SK-N-MC (cell line): ENCODE measurements at regions not wholly inside any gene's neighbourhood (a gene's known extent, or its start where the extent isn't known, plus 50 kb on each side); places are given as distances from the start of the nearest gene placed in this dataset.

ENCODE experiments used
- EZH2 ChIP-seq: fragments of 200-600 bp; sonication (generic); IDR thresholded peaks from one replicate; pipeline ENCODE4 v1.6.1; 2017; ENCODE audit warnings: antibody characterized with exemption
- FOXP2 ChIP-seq: optimal IDR thresholded peaks from 2 replicates; pipeline ENCODE3; 2011; ENCODE audit warnings: mild to moderate bottlenecking, moderate library complexity; ENCODE audit not compliant: insufficient read depth; ENCODE audit errors: extremely low read length, control extremely low read depth
- POLR2AphosphoS5 ChIP-seq: IDR thresholded peaks from 2 replicates; pipeline ENCODE4 v1.6.1; 2012; ENCODE audit warnings: mild to moderate bottlenecking, low read depth, low read length, borderline replicate concordance

- TF ChIP-seq EZH2 (no peak), POLR2AphosphoS5 (no peak), FOXP2 (no peak)
Observed at GRCh38 chr7:16200591-16200990, 220.7 kb downstream of the CRPPA start.
